Effector CD8-positive, alpha-beta T cell (primary cell): ENCODE measurements at regions not wholly inside any gene's neighbourhood (a gene's known extent, or its start where the extent isn't known, plus 50 kb on each side); places are given as distances from the start of the nearest gene placed in this dataset.

Experiments used
- DNase-seq: peaks from one replicate; lab custom pipeline; 2025; lab: John Stamatoyannopoulos, UW

- DNase-seq, result no peak
Measured at GRCh38 chr22:27616033-27616432, 185.5 kb downstream of the MN1 start.

- DNase-seq, result no peak
Measured at GRCh38 chr22:27617214-27617881, 184.2 kb downstream of the MN1 start.

GRCh38 chr22:27620367-27621154 is 181.0 kb downstream of the MN1 start:
- DNase-seq, result no peak

- DNase-seq, result no peak
Measured at GRCh38 chr22:27621486-27622070, 180.0 kb downstream of the MN1 start.

- no peak for DNase-seq
Measured at GRCh38 chr22:27624042-27624441, 177.5 kb downstream of the MN1 start.

- no peak for DNase-seq
Measured at GRCh38 chr22:27624705-27625104, 176.9 kb downstream of the MN1 start.

GRCh38 chr22:27625769-27626674 is 175.5 kb downstream of the MN1 start:
- DNase-seq, result no peak

GRCh38 chr22:27626675-27627443 is 174.7 kb downstream of the MN1 start:
- no peak for DNase-seq

GRCh38 chr22:27627444-27627833 is 174.1 kb downstream of the MN1 start:
- no peak for DNase-seq

GRCh38 chr22:27627901-27628300 is 173.7 kb downstream of the MN1 start:
- DNase-seq, result no peak

- DNase-seq, result no peak
Measured at GRCh38 chr22:27628341-27628740, 173.2 kb downstream of the MN1 start.

GRCh38 chr22:27628891-27629631 is 172.5 kb downstream of the MN1 start:
- no peak for DNase-seq

GRCh38 chr22:27629908-27630673 is 171.5 kb downstream of the MN1 start:
- DNase-seq, result no peak

GRCh38 chr22:27630754-27631153 is 170.8 kb downstream of the MN1 start:
- no peak for DNase-seq

- no peak for DNase-seq
Measured at GRCh38 chr22:27631641-27632040, 169.9 kb downstream of the MN1 start.

GRCh38 chr22:27632451-27633295 is 168.9 kb downstream of the MN1 start:
- DNase-seq, result no peak

GRCh38 chr22:27633296-27633871 is 168.2 kb downstream of the MN1 start:
- no peak for DNase-seq

GRCh38 chr22:27634043-27634740 is 167.4 kb downstream of the MN1 start:
- DNase-seq, result no peak
